Brain microvascular endothelial cell (primary cell): ENCODE measurements at regions not wholly inside any gene's neighbourhood (a gene's known extent, or its start where the extent isn't known, plus 50 kb on each side); places are given as distances from the start of the nearest gene placed in this dataset.

Source experiments
- DNase-seq: peaks from one replicate; pipeline ENCODE4 v3.0.0-alpha.2; 2020
- H3K27ac ChIP-seq: fragments of 250-450 bp; sonication (Bioruptor Pico); 2 replicates; pipeline ENCODE4 v1.5.1; 2020; ENCODE audit warnings: mild to moderate bottlenecking, moderate library complexity
- H3K27me3 ChIP-seq: fragments of 250-450 bp; sonication (Bioruptor Pico); replicated peaks from 2 replicates; pipeline ENCODE4 v1.5.1; 2020; ENCODE audit warnings: mild to moderate bottlenecking
- H3K36me3 ChIP-seq: fragments of 250-450 bp; sonication (Bioruptor Pico); replicated peaks from 2 replicates; pipeline ENCODE4 v1.5.1; 2020; ENCODE audit warnings: mild to moderate bottlenecking
- H3K4me3 ChIP-seq: 2 replicates; pipeline ENCODE4 v1.5.1; 2011; ENCODE audit warnings: low read depth, mild to moderate bottlenecking, control low read depth, low read length, moderate library complexity
- in situ Hi-C: cut with HindIII; loops from 2 replicates; pipeline ENCODE4 v1.10.0; 2017; ENCODE audit warnings: low sequenced_read_pairs, low pct_ligation_motif_present
- TF ChIP-seq, protein P1 (sequence below): IDR thresholded peaks from 2 replicates; pipeline ENCODE4 v1.5.1; 2011; ENCODE audit warnings: low read depth, mild to moderate bottlenecking, moderate library complexity, low read length, control low read depth, inconsistent platforms; ENCODE audit errors: missing control alignments

DNA sequence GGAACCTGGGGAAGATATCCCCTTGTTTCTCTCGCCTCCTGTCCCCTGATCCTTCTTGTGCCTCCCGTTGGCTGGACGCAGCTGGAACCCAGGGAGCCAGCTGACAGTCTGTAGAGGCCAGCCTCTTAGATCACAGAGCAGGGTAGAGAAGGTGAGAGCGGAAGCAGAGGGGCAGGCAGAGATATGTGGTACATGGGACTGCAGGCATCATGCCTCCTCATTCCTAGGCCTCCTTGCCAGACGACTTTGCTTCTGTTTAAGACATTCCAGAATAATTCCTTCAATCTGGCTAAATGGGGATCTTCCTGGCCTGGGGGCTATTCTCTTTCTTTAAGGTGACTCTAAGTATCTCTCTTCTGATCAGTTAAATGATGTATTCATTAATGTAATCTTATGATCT is 89.4 kb upstream of the MAX start:
- no peaks in the 10 kb centered on the region for H3K27me3 ChIP-seq
- TF ChIP-seq, protein P1, sequence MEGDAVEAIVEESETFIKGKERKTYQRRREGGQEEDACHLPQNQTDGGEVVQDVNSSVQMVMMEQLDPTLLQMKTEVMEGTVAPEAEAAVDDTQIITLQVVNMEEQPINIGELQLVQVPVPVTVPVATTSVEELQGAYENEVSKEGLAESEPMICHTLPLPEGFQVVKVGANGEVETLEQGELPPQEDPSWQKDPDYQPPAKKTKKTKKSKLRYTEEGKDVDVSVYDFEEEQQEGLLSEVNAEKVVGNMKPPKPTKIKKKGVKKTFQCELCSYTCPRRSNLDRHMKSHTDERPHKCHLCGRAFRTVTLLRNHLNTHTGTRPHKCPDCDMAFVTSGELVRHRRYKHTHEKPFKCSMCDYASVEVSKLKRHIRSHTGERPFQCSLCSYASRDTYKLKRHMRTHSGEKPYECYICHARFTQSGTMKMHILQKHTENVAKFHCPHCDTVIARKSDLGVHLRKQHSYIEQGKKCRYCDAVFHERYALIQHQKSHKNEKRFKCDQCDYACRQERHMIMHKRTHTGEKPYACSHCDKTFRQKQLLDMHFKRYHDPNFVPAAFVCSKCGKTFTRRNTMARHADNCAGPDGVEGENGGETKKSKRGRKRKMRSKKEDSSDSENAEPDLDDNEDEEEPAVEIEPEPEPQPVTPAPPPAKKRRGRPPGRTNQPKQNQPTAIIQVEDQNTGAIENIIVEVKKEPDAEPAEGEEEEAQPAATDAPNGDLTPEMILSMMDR: no peak
- in situ Hi-C loops: no loop called here
- no peaks in the 10 kb centered on the region for H3K36me3 ChIP-seq
- H3K27ac ChIP-seq: no peak overlapping the region
- H3K4me3 ChIP-seq: no peak overlapping the region
- DNase-seq: no peak

DNA sequence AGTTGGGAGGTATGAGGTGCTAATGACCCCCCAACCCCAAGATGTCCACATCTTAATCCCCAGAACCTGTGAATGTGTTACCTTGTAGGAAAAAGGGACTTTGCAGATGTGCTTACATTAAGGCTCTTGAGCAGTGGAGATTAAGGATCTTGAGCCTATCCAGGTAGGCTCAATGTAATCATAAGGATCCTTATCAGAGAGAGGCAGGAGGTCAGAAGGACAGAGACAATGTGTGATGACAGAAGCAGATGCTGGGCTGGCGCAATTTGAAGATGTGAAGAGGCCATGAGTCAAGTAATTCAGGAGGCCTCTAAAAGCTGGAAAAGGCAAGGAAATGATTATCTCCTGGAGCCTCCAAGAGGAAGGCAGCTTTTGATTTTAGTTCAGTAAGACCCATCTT is 90.4 kb upstream of the MAX start:
- DNase-seq: no peak
- Histone ChIP-seq H3K36me3 (no peaks in the 10 kb centered on the region), H3K27ac (no peak overlapping the region), H3K27me3 (no peaks in the 10 kb centered on the region), H3K4me3 (no peak overlapping the region)
- in situ Hi-C loops: no loop called here
- TF ChIP-seq, protein P1: no peak

DNA sequence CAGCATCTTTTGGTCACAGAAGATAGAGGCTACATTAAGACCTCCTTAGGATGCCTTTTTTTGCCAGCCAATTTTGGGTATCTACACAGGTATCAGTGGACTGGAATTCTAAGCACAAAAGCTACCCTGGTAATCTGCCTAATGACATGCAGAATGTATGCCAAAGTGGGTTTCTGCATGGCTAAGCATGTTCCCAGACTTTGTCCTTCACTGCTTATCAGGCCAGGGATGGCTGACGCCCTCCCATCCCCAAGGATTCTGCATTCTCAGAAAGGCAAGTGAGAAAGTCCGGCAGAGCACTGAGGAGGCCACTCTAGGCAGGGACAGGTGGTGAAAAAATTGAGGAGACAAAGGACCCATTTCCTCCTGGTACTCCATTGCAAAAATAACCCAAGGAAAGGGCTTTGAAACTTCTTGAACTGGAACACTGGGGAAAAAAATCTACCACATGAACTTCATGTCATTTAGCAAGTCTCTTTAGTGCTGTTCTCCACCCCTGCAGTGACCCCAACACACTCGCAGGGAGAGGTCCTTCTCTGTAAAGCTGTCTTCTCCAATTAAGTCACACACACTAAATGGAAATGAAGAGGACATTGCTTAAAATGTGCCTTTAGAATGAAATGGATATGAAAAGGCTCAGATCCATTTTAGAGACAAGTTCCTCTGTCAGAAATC is 91.7 kb upstream of the MAX start:
- Histone ChIP-seq H3K27ac (no peak overlapping the region), H3K4me3 (no peak overlapping the region), H3K36me3 (no peaks in the 10 kb centered on the region), H3K27me3 (no peaks in the 10 kb centered on the region)
- TF ChIP-seq, protein P1: no peak
- in situ Hi-C loops: no loop called here
- DNase-seq: no peak

DNA sequence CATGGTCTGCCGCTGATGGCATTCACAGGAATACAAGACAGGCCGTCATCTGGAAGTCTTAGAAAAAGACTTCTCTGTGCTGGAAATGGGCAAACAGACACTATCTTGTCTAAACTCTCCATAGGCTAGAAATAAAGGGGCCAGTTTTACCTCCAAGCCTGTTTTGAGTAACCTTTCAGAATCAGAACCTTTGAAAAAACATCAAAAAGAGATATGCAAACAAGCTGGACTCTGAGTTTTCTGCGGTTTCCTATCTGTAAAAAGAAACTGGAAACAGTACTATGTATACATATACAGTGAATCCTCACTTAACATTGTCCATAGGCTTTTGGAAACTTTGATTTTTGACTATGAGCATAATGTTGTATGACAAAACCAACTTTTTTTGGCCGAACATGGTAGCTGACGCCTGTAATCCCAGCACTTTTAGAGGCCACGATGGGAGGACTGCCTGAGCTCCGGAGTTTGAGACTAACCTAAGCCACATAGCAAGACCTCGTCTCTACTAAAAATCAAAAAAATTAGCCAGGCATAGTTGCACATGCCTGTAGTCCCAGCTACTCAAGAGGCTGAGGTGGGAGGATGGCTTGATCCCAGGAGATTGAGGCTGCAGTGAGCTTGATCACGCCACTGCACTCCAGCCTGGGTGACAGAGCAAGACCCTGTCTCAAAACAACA is 92.9 kb upstream of the MAX start:
- no peaks in the 10 kb centered on the region for H3K27me3 ChIP-seq
- TF ChIP-seq, protein P1: no peak
- DNase-seq: no peak
- in situ Hi-C loops: no loop called here
- no peak overlapping the region for H3K4me3 ChIP-seq
- H3K36me3 ChIP-seq: no peaks in the 10 kb centered on the region
- H3K27ac ChIP-seq: no peak overlapping the region

DNA sequence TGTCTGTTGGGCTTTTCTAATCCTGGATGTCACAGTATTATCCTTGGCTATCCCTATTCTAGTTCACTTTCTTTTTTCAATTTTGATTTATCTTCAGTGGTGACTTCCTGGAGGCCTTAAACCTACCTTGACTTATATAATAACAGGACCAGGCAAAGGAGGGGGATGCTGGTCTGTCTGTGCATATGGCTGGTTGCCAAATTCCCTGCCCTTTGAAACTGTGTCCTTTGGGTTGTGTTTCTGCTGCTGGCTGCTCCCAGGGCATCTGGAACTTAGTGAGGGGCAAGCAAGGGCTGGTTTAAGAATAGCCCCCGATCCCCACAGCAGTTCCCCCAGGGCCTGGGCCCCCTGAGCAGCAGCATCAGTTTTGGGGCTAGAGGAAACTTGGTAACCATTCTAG is 96.0 kb upstream of the MAX start:
- TF ChIP-seq, protein P1: no peak
- no peak for DNase-seq
- Histone ChIP-seq H3K27me3 (no peaks in the 10 kb centered on the region), H3K4me3 (no peak overlapping the region), H3K27ac (no peak overlapping the region), H3K36me3 (no peaks in the 10 kb centered on the region)
- in situ Hi-C loops: no loop called here
